AG09319 (cell line): ENCODE measurements at regions not wholly inside any gene's neighbourhood (a gene's known extent, or its start where the extent isn't known, plus 50 kb on each side); places are given as distances from the start of the nearest gene placed in this dataset.

Experiments
- DNase-seq: peaks from one replicate; pipeline ENCODE4 v3.0.0-alpha.2; 2010; ENCODE audit warnings: low read depth; ENCODE audit errors: extremely low read depth
- CTCF ChIP-seq: IDR thresholded peaks from 2 replicates; pipeline ENCODE4 v1.5.1; 2011; ENCODE audit warnings: low read depth, mild to moderate bottlenecking, inconsistent platforms, low read length, moderate library complexity

GRCh38 chr10:88058750-88059149 lies 195.3 kb downstream of the PTEN start:
- no peak for DNase-seq
- no peak for TF ChIP-seq CTCF

GRCh38 chr10:88059190-88059589 lies 195.8 kb downstream of the PTEN start:
- no peak for DNase-seq
- no peak for TF ChIP-seq CTCF

GRCh38 chr10:88060762-88061161 lies 197.3 kb downstream of the PTEN start:
- no peak for DNase-seq
- TF ChIP-seq CTCF: no peak

DNA sequence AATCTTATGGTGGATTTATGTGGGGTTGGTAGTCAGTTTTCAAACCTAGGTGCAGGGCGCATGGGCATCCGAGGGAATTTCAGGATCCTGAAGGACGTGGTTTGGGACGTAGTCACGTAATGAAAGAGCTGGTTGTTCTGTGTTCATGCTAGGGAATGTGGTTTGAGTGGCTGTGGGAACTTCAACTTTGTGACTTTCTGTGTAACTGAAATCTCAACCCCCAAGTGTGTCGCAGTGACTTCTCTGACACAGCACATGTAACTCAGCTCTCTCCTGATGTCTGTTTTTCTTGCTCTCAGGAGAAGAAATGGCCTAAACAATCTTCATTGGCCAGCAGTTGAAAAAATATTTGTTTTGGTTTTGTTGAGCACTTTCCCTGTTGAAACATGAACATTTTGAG lies 199.0 kb downstream of the PTEN start:
- DNase-seq: no peak
- TF ChIP-seq CTCF: no peak

GRCh38 chr10:88062798-88063472 lies 199.5 kb downstream of the PTEN start:
- no peak for TF ChIP-seq CTCF
- peak; percentile 59 for DNase-seq

- no peak for TF ChIP-seq CTCF
- DNase-seq: no peak
Measured at GRCh38 chr10:88063861-88064557, 200.6 kb downstream of the PTEN start.

DNA sequence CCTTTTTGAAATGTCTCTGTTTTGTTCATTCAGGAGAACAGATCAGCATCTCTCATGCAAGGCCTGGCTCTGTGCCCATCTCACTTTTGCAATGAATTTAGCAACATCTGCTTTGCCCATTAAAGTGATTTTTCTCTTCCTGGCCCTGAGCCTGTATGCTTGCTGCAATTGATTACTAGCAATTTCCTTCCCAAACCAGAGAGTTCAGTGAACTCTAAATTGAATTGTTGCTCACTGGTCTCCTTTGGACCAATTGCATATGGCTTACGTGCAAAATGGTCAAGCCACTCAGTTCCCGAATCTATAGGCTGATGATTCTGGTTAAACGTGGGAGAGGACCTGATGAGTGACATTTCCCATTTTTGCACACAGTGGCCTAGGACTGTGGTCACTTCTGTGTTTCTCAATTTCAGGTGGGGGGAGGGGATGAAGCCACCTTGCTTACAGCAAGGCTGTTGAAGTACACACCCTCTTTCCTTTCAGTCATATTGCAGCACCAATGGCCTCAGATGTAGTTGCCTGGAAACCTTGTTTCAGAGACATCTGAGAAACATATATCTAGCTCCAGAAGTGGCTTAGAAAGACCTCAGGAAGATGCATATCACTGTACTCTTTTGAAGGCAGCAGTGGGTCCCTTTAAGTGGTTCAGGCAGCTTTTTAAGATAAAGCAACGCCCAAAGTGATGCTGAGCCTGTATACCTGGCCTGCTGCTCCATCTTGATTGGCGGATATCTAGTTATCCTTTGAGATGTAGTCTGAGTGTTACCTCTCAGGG lies 201.4 kb downstream of the PTEN start:
- TF ChIP-seq CTCF: no peak
- DNase-seq: peak; percentile 88
